Kidney capillary endothelial cell (primary cell): ENCODE measurements at regions not wholly inside any gene's neighbourhood (a gene's known extent, or its start where the extent isn't known, plus 50 kb on each side); places are given as distances from the start of the nearest gene placed in this dataset.
"Not testable (repeated sequence)": the region's sequence is repeated elsewhere in the genome, so short reads cannot be mapped to it uniquely, and the experiment has no call there.

ENCODE experiments used
- DNase-seq: peaks from one replicate; pipeline ENCODE4 v3.0.0-alpha.2; 2018; ENCODE audit warnings: low spot score

DNA sequence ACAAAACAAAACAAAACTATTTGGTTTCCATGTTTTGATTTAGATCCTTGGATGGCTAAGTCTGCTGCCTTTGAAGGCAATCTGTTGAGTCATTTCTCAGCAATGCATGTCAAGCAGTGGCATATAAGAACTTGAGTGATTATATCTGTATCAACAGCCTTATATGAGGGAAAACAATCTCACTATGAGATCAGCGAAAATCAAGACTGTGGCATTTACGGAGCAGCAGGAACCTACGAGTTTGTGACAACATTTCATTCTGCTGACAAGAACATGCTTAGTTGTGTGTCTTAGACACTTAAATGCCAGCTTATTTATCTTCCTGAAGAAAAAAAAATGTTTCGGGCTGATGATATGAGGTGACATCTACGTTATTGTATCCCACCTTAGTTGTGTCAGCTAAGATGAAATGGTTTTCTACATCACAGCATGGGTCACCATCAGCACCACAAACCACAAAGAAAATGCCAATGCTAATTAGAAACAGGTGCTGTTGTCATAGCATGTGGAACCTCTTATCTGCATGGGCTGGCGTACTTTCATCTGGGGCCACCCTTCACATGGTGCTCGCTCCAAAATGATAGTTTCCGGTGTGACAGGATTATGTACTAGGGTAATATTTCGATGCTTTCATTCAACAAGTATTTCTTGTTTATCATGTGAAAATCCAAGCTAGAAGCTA, 1085.5 kb downstream of the SORCS1 start:
- DNase-seq, result no peak

DNA sequence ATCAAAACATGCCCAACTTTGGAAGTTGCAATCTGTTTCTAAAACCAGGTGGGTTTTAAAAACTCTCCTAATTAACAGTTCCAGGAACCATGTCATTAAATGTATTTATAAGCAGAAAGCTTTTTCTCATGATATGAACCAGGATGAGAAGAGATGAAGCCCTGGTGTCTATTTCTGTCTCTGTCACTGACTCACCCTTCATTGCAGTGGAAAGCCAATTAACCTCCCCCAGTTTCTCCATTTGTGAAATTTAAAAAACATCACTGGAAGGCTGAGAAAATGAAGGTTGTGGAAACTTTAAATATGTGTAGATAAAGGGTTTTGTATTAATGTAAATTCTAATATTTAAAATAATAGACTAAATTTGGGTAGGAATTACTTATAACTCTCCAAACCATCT, 1088.0 kb downstream of the SORCS1 start:
- no peak for DNase-seq

DNA sequence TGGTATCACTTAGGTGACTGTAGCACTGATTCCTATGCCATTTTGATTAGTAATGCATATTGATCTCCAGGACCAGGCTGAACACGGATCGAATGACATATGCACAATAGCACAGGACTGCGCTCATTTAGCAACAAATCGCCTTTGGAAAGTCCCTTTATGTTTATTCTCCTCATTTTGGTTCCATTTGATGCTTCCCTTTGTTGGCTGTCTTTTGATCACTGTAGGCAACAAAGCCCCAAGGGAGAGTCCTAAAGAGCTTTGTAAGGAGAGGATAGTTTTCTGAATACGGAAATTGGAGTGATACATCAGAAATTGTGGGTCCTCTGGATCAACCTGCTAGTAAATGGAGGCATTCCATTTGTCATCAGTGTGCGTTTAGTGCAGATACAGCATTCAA, 1111.4 kb downstream of the SORCS1 start:
- DNase-seq, result no peak

DNA sequence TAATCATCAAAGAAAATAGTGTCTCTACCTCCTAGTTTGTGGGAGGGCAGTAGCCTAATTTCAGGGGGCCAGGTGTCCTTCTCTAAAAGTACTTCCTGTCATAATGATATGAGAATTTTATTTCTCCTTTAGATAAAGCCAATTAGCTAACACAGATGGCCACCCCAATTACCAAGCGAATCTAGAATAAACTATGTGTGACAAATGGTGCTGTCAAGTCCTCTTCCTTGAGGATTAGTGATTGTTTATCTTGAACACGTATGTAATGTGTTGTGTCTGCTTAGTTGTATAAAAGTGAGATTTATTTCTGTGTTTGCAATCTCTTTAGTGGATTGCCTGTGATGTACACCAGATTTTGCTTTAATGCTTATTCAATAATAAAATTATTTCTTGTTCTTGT, 1120.0 kb downstream of the SORCS1 start:
- DNase-seq, result no peak

DNA sequence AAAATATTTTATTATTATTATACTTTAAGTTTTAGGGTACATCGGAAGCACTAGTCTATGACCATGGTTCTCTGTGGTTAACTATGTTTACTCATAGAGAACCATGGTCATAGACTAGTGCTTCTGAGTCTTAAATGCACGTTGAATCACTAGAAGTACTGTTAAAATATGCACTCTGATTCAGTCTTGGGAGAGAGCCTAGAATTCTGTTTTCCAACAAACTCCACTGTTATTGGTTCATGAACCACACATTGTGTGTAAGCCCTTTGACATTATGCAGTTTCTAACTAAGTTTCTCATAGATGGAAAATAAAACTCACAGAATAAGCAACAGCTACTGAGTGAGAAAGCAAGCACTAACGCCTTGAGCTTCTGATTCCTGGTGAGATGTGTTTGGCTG, 1120.6 kb downstream of the SORCS1 start:
- no peak for DNase-seq

DNA sequence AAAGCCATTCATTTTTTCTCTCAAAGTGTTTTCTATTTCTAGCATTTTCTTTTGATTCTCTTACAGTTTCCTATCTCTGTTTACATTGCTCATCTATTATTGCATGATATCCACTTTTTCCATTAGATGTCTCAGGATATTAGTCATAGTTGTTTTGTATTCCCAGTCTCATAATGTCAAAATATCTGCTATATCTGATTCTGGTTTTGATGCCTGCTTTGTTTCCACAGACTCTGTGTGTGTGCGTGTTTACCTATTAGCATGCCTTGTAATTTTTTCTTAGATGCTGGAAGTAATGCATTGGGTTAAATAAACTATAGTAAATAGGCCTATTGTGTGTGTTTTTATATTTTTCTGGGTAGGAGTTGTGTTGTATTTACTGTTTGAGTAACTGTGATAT, 1126.3 kb downstream of the SORCS1 start:
- no peak for DNase-seq

DNA sequence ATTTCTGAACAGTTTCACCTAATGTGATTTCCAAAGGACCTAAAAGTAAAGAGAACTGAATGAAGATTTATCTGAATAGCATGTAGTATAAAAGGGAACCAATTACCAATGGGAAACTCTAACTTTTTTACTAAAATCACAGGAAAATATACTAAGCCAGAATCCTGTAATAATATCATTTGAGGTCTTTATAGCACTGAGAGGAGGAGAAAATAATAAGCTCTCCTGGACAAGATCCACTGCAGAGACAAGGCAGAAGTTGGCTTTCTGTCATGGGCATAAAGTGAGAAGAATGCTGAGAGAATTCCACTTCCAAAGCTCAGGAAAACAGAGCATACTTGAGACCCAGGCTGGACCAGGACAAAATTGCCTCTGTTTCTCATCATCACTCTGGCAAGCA, 1131.4 kb downstream of the SORCS1 start:
- no peak for DNase-seq

DNA sequence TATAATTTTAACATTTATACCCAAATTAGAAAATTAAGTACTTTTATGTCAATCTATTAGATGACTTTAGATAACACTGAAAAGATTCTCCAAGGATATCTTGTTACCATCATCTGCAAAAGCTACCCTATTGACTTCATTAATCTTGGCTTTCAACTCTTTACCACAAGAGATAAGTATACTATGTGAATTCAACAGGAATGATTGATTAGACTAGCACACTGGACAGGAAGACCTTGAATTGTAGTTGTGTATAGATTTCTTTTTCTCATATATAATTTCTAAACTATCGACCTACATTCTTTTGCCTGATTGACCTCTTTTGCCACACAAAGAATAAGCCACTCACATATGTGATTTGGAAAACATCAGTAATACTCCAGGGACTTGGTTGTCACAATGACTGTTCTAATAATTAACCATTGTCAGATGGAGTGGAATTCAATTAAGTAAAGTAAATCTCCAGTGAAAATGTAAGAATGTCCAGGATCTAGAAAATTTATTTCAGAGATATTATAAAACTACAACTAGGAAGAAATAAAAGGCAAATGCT, 1132.0 kb downstream of the SORCS1 start:
- DNase-seq, result no peak

DNA sequence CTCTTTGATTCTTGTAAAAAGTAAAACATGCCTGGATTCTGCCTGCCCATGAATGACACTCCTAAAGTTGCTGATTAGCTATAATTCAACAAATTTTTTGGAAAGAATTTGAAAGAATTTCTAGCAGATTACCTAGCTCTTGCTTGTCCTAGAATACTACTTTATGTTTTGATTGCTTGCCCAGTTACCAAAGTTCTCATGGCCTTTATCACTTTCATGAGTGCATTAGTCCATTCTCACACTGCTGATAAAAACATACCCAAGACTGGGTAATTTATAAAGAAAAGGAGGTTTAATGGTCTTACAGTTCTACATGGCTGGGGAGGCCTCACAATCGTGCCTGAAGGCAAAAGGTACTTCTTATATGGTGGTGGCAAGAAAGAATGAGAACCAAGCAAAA, 1137.3 kb downstream of the SORCS1 start:
- DNase-seq, result no peak

DNA sequence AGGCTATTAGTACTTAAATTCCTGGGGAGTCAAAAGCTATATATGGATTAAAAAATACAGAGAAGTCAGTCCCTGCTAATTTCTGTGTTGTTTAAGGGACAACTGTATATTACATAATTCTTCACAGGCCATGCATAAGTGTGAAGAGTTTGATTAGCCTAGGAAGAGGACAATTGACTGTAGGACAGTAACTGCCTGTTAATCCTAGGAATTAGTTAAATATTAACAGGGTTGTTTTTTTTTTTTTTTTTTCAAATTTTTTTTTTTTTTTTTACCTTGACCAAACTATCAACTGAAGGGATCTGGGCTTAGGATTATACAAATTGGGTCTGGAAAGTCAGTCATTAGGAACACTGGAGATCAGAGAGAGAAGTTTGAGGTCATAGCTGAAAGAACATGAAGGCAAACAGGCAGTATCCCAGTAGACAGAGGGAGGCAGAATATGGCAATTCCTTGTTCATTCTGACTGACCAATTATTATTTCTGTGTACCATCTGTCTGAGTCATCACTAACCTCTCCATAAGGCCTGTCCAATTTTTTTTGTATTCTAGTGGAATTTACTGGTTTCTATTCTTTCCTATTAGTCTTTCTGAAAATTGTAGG, 1139.2 kb downstream of the SORCS1 start:
- DNase-seq, result no peak

DNA sequence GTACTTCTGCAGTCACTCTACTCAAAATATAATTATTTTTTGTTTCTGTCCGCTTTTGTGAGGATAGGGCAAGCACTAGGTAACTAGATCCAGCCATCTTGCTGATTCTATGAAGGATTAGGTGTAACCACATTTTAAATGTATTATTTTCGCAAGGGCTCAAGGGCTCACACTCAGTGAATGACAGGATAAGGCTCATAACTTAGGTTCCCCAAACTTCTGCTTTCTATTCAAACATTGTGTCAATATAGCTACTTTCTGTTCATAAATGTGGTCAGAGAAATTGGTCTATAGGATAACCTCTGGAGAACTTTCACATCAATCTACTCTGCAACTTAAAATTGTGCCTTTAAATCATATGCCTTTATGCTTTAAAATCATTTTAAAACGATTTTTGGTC, 1141.2 kb downstream of the SORCS1 start:
- no peak for DNase-seq

DNA sequence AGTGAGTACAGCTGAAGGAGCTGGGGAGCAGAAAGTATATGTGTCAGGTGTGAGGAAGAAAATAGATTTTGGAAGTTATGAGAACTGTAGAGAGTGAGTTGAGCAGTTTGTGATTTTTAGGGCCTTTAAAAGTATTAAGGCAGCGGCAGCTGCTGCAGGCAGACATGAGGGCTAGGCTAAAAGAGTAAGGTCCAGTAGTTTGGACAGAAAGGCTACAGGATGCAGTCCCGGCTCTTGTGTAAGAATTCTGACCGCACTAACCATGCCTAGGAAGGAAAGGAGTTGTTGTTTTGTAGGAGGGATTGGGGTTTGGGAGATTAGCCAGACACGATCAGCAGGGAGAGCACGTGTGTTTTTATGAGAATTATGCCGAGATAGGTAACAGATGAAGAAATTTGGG, 1144.9 kb downstream of the SORCS1 start:
- DNase-seq, result not testable (repeated sequence)

DNA sequence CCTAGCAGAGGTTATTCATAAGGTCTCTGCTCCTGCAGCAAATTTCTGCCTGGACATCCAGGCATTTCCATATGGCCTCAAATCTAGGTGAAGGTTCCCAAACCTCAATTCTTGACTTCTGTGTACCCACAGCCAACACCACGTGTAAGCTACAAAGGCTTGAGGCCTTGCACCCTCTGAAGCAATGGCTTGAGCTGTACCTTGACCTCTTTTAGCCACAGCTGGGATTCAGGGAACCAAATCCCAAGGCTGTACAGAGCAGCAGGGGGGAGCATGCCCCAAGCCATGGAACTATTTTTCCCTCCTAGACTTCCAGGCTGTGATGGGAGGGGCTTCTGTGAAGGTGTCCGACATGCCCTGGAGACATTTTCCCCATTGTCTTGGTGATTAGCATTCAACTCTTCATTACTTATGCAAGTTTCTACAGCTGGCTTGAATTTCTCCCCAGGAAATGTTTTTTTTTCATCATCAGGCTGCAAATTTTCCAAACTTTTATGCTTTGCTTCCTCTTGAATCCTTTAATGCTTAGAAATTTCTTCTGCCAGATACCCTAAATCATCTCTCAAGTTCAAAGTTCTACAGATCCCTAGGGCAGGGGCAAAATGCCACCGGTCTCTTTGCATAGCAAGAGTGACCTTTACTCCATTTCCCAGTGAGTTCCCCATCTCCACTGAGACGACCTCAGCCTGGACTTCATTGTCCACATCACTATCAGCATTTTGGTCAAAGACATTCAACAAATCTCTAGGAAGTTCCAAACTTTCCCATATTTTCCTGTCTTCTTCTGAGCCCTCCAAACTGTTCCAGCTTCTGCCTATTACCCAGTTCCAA, 1148.9 kb downstream of the SORCS1 start:
- not testable (repeated sequence) for DNase-seq

DNA sequence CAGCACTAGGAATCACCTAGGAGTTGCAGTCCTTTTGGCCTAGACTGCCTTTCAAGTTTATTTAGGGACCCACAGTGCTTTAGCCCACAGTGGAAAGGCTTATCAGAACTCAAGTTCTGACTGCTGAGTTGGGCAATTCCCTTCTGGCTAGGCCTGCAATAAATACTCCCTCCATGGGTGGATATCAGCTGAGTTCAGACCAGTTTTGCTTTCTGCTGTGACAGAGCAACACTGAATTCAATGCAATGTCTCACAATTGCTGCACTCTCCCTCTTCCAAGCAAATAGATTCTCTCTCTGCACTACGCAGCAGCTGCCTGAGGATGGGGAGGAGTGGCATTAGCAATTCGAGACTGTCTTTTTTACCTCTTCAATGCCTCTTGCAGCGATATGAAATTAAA, 1153.3 kb downstream of the SORCS1 start:
- DNase-seq, result no peak

DNA sequence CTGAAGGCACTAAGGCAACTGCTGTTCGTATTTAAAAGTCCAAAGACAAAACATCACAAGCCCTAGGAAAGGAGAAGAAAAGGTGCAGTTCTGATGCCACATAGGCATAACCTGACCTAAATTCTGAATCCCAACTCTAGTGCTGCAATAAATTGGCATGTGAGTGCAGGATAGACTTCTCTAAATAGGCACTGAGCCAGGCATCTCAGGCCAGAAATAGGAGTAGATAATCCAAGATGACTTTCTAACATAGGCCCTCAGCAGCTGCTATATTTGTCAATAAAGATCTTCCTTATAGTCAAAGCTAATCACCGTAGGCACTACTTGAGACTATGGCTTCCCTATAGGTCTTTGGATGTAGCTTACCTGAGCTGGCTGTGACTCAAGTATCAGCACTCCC, 1163.8 kb downstream of the SORCS1 start:
- no peak for DNase-seq

DNA sequence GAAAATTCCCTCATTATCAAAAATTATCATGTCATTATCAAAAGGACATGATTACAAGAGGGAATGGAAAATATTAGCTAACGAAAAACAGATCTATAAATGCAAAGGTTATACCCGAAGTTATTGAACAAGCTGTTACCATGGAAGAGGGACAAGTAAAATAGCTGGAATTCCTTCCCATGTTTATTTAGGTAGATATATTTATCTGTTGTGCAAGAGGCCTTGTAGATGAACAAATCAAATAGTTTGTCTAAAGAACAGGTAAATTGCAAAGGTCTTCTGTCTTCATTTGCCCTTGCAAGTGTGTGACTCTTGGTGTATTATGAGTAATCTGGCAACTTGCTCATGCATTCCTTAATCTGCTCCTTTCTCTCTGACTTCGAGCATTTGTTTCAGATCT, 1170.9 kb downstream of the SORCS1 start:
- DNase-seq, result no peak

DNA sequence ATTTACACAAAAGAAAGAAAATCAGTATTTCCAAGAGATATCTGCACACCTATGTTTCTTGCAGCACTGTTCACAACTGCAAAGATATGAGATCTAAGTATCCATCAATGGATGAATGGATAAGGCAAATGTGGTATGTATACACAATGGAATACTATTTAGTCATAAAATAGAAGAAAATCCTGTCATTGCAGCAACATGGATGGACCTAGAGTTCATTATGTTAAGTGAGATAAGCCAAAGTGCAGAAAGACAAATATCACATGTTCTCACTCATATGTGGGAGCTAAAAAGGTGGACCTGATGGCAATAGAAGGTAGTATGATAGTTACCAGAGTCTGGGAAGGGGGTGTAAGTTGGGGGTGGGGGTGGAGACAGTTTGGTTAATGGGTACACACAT, 1171.6 kb downstream of the SORCS1 start:
- no peak for DNase-seq

DNA sequence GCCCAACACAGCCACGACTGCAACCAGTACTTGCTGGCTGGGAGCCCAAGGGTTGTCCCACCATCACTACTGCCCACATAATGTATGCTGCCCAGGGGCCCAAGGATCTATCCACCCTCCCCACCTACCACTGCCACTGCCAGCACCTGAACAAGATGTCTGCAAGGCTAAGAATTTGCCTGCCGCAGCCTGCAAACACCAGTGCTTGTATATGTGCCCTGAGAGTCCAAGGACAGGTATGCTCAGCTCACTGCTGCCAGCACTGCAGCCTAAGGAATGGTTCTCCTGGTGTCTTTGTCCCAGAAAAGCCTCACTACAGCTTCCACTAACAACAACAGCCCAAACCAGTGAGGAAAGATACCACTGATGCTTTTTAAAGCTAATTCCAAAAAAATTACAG, 1174.0 kb downstream of the SORCS1 start:
- no peak for DNase-seq

DNA sequence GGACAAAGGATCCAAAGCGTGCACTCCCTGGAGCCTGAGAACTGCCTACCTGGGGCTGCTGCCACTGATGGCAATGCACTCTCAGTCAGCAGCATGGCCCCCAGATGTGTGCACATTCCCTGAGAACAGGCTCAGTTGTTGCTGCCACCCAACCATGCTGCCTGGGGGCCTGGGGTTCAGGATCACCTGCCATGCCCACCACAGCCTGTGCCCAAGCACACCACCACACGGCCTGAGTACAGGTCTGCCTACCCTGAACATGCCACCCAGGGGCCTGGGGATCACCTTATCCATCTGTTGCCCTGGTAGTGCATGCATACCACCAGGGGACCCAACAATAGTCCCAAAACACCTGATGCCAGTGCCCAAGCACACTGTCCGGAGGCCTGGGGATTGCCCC, 1174.5 kb downstream of the SORCS1 start:
- no peak for DNase-seq

DNA sequence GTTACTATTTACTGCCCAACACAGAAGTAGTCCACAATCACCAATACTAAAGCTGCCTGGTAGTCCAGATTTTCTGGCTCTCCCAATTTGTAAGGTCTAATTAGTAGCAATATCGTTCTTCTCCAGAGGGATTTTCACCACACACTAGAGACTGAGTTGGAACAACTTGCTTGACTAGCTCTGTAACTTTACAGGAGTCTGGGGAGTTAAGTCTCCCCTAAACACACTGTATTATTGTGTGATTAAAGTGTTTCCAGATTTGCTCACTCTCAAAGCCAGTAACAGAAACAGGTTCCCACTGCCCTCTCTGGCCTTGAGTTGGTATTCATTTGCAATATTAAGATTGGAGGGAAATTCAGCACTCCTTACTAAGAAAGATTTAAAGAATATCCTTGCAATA, 1175.7 kb downstream of the SORCS1 start:
- no peak for DNase-seq

DNA sequence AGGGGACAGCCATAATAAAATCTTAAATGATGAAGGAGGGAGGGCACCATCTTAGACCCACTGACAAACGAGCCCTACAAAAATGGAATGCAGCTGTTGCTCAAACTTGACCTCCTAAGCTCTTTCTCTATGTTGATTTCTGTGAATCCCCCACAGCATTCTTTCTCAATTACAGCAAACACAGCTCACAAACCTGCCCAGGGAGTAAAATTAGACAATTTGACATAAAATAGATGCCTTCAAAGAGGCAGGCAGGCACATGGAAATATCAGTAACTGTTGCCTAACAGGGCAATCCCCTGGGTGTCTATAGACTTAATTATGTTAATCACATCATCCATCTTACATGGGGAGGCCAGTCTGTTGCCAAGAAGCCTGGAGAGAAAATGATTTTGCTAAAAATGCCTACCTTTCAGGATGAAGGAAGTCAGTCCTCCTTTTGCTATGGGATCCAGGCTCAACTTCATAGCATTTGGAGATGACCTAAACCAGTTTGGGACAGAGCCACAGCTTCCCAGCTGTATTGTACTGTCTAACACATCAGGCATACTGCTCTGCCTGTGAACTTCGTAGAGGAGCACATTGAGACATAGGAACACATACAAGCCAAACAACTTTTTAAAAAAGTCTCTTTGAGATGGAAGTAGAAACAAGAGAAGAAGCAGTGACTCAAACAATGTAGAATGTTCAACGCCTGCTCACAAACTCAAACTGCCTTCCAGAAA, 1177.4 kb downstream of the SORCS1 start:
- DNase-seq, result no peak

DNA sequence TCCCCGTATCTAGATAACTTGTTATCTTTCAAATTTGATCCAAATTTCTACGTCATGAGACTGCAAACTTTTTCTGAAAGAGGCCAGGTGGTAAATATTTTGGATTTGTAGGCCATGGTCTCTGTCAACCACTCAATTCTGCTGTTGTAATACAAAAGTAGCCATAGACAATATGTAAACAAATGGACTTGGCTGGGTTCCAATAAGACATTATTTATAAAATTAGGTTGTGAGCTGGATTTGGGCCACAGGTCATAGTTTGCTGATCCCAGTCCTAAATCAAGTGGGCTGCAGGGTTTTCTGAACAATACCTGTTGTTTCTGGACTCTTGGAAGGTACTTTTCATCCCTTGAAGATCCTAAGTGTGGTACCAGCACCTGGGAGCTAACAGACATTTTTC, 1178.0 kb downstream of the SORCS1 start:
- DNase-seq, result no peak
